Smooth muscle cell (in vitro differentiated cells): ENCODE measurements at regions not wholly inside any gene's neighbourhood (a gene's known extent, or its start where the extent isn't known, plus 50 kb on each side); places are given as distances from the start of the nearest gene placed in this dataset.

Source experiments
- DNase-seq: peaks from one replicate; lab custom pipeline; 2025; ENCODE audit not compliant: unreplicated experiment; lab: John Stamatoyannopoulos, UW
- H2AFZ ChIP-seq: fragments of 200-600 bp; sonication (generic); 2 replicates; pipeline ENCODE4 v1.6.0; 2016; ENCODE audit warnings: antibody characterized with exemption, low read depth, mild to moderate bottlenecking
- H3F3A ChIP-seq: fragments of 200-600 bp; sonication (generic); 2 replicates; pipeline ENCODE4 v1.6.0; 2017; ENCODE audit warnings: antibody characterized with exemption, low read depth
- H3K27ac ChIP-seq: fragments of 200-600 bp; sonication (generic); 2 replicates; pipeline ENCODE4 v1.5.1; 2016; ENCODE audit warnings: low read depth, mild to moderate bottlenecking
- H3K27me3 ChIP-seq: fragments of 200-600 bp; sonication (generic); 2 replicates; pipeline ENCODE4 v1.6.1; 2016; ENCODE audit warnings: low read depth, mild to moderate bottlenecking
- H3K36me3 ChIP-seq: fragments of 200-600 bp; sonication (generic); 2 replicates; pipeline ENCODE4 v1.5.1; 2016; ENCODE audit warnings: low read depth
- H3K4me1 ChIP-seq: fragments of 200-600 bp; sonication (generic); 2 replicates; pipeline ENCODE4 v1.5.1; 2016; ENCODE audit warnings: low read depth
- H3K4me2 ChIP-seq: fragments of 200-600 bp; sonication (generic); 2 replicates; pipeline ENCODE4 v1.6.0; 2016; ENCODE audit warnings: mild to moderate bottlenecking
- H3K4me3 ChIP-seq: fragments of 200-600 bp; sonication (generic); 2 replicates; pipeline ENCODE4 v1.5.1; 2016; ENCODE audit warnings: mild to moderate bottlenecking
- H3K79me2 ChIP-seq: fragments of 200-600 bp; sonication (generic); 2 replicates; pipeline ENCODE4 v1.6.0; 2016; ENCODE audit warnings: low read depth, mild to moderate bottlenecking
- H3K9ac ChIP-seq: fragments of 200-600 bp; sonication (generic); 2 replicates; pipeline ENCODE4 v1.6.0; 2016; ENCODE audit warnings: low read depth
- H3K9me3 ChIP-seq: fragments of 200-600 bp; sonication (generic); replicated peaks from 2 replicates; pipeline ENCODE4 v1.5.1; 2016; ENCODE audit warnings: low read depth
- H4K20me1 ChIP-seq: fragments of 200-600 bp; sonication (generic); 2 replicates; pipeline ENCODE4 v1.6.0; 2016; ENCODE audit warnings: low read depth
- CTCF ChIP-seq: fragments of 200-600 bp; sonication (generic); IDR thresholded peaks from 2 replicates; pipeline ENCODE4 v1.5.1; 2017; ENCODE audit warnings: borderline replicate concordance, mild to moderate bottlenecking, antibody characterized with exemption; ENCODE audit not compliant: insufficient read depth, poor library complexity, severe bottlenecking
- WGBS: methylation state at CpG from one replicate; pipeline ENCODE4 v1.1.7; 2016; ENCODE audit warnings: low lambda C conversion rate; 5-methylcytosine and 5-hydroxymethylcytosine counted together

- no peak overlapping the region for H3K4me2 ChIP-seq
- H3K36me3 ChIP-seq = no peaks in the 10 kb centered on the region
- no peaks in the 10 kb centered on the region for H3K4me1 ChIP-seq
- no peaks in the 10 kb centered on the region for H4K20me1 ChIP-seq
- H3K79me2 ChIP-seq = no peaks in the 10 kb centered on the region
- no peak overlapping the region for H3K4me3 ChIP-seq
- H3K27ac ChIP-seq = no peak overlapping the region
- no peaks in the 10 kb centered on the region for H3K27me3 ChIP-seq
- H3K9me3 ChIP-seq = no peaks in the 10 kb centered on the region
- no peak overlapping the region for H2AFZ ChIP-seq
- no peak for TF ChIP-seq CTCF
- DNase-seq = no peak
- WGBS = 62% methylated on average over 2 of the region's 2 CpGs
- H3F3A ChIP-seq = no peaks in the 10 kb centered on the region
- H3K9ac ChIP-seq = no peak overlapping the region
These were observed 554.4 kb downstream of the REEP3 start for GRCh38 chr10:64075604-64076003.

- Histone ChIP-seq H3K9ac (no peak overlapping the region), H4K20me1 (no peaks in the 10 kb centered on the region), H3K4me2 (no peak overlapping the region), H3K27ac (no peak overlapping the region), H2AFZ (no peak overlapping the region), H3K36me3 (no peaks in the 10 kb centered on the region), H3K4me1 (no peaks in the 10 kb centered on the region), H3K9me3 (no peaks in the 10 kb centered on the region), H3K4me3 (no peak overlapping the region), H3F3A (no peaks in the 10 kb centered on the region), H3K27me3 (no peaks in the 10 kb centered on the region), H3K79me2 (no peaks in the 10 kb centered on the region)
- no peak for DNase-seq
- WGBS = 70% methylated on average over 7 of the region's 7 CpGs
- TF ChIP-seq CTCF = no peak
These were observed 555.2 kb downstream of the REEP3 start for GRCh38 chr10:64076322-64076940.

GRCh38 chr10:64079341-64079740, 558.1 kb downstream of the REEP3 start:
- Histone ChIP-seq H3K4me1 (no peaks in the 10 kb centered on the region), H3K4me2 (no peak overlapping the region), H3K79me2 (no peaks in the 10 kb centered on the region), H3K27ac (no peak overlapping the region), H3K36me3 (no peaks in the 10 kb centered on the region), H3K27me3 (no peaks in the 10 kb centered on the region), H2AFZ (no peak overlapping the region), H3K4me3 (no peak overlapping the region), H4K20me1 (no peaks in the 10 kb centered on the region), H3F3A (no peaks in the 10 kb centered on the region), H3K9ac (no peak overlapping the region), H3K9me3 (no peaks in the 10 kb centered on the region)
- TF ChIP-seq CTCF = no peak
- DNase-seq = no peak
- WGBS = 40% methylated on average over 1 of the region's 1 CpG

GRCh38 chr10:64080071-64080470, 558.9 kb downstream of the REEP3 start:
- no peak overlapping the region for H2AFZ ChIP-seq
- DNase-seq = no peak
- 100% methylated on average over 1 of the region's 1 CpG for WGBS

More at GRCh38 chr10:64080071-64080470, 558.9 kb downstream of the REEP3 start:
- Histone ChIP-seq H3K9me3 (no peaks in the 10 kb centered on the region), H3K4me3 (no peak overlapping the region), H3K79me2 (no peaks in the 10 kb centered on the region), H3K27me3 (no peaks in the 10 kb centered on the region), H3K4me2 (no peak overlapping the region), H4K20me1 (no peaks in the 10 kb centered on the region), H3F3A (no peaks in the 10 kb centered on the region), H3K4me1 (no peaks in the 10 kb centered on the region), H3K9ac (no peak overlapping the region), H3K36me3 (no peaks in the 10 kb centered on the region), H3K27ac (no peak overlapping the region)
- TF ChIP-seq CTCF = no peak
